Activated naive CD4-positive, alpha-beta T cell treated with anti-CD3 and anti-CD28 coated beads, Interleukin-2, amount 50 U/mL, for 72 hours (primary cell): ENCODE measurements at regions not wholly inside any gene's neighbourhood (a gene's known extent, or its start where the extent isn't known, plus 50 kb on each side); places are given as distances from the start of the nearest gene placed in this dataset.

Experiments used
- ATAC-seq, 2 donors: fragments of 150-1000 bp; cut with Tn5 transposase; 2 replicates each; pipeline ENCODE4 v1.10.0; 2021; ENCODE audit warnings: mild to moderate bottlenecking in 2 of 2, moderate library complexity in 2 of 2
- DNase-seq, 2 donors: peaks; one replicate each; pipeline ENCODE4 v3.0.0; 2021 to 2022; ENCODE audit warnings: low spot score in 2 of 2
- H3K27ac Mint-ChIP-seq, 2 donors: one replicate each; pipeline ENCODE4 v1.8.0; 2022; ENCODE audit warnings: mild to moderate bottlenecking in 2 of 2, mixed read lengths in 2 of 2
- H3K36me3 Mint-ChIP-seq, 2 donors: one replicate each; pipeline ENCODE4 v1.8.0; 2022; ENCODE audit warnings: mixed read lengths in 2 of 2
- H3K9me3 Mint-ChIP-seq, 2 donors: one replicate each; pipeline ENCODE4 v1.8.0; 2022; ENCODE audit warnings: mixed read lengths in 2 of 2

DNA sequence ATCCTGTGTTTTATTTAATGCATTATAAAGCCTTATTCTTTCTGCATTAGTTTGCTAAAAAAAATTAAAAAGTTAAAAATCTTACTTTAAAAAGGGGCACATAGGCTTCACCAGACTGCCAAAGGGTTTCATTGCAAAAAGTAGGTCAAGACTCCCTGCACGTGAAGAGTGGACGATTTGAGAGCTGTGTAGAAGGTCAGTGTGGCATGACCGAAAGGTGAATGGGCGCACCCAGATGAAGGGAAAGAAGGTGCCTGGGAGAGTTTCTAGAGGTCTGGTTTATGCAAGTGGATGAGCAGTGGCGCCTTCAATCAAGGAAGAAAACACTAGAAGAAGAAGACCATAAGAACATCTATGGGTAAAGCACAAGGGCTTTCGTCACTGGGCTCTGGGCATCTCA is 111.0 kb downstream of the SP3 start:
- no peak for ATAC-seq
- Mint-ChIP-seq H3K27ac (no peak overlapping the region), H3K36me3 (no peaks in the 10 kb centered on the region), H3K9me3 (no peaks in the 10 kb centered on the region)
- DNase-seq = no peak

DNA sequence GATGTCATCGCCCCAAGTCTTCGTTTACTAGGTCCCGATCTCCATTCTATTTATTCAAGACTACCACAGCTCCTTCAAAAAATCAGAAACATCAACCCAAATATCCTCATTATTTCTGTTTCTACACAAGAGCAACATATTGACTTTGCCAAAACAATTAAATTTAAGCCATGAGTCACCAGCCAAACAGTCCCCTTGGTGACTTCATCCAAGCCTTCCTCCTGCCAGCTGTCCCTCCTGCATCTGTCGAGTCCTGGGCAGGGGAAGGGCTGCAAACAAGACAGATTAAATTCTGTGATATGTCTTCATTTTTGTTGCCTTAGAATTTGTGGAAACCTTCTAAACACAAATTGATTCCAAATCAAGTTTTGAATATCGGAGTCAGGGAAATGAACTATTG is 110.3 kb downstream of the SP3 start:
- Mint-ChIP-seq H3K9me3 (no peaks in the 10 kb centered on the region), H3K27ac (no peak overlapping the region), H3K36me3 (no peaks in the 10 kb centered on the region)
- DNase-seq = no peak
- ATAC-seq = no peak

DNA sequence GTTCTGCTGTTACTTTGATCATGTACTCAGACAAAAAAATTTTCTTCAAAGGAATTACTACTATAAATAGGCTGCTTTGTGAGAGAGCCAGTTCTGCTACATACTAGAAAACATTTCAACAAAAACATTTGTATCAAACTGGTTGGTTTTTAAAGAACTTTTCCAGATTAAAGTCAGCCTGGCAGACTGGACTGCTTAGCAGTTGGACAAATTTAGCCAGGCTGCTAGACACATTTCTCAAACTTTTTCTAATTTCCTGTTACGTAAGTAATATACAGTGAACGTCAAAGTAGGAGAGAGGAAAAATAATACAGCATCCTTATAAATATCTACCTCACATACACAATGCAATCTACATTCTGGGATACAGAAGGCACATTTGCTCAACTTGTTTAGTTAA is 109.5 kb downstream of the SP3 start:
- H3K36me3 Mint-ChIP-seq = no peaks in the 10 kb centered on the region
- DNase-seq (no peak), ATAC-seq (no peak)
- no peaks in the 10 kb centered on the region for H3K9me3 Mint-ChIP-seq
- no peak overlapping the region for H3K27ac Mint-ChIP-seq
